OCI-LY7 (cell line): ENCODE measurements at regions not wholly inside any gene's neighbourhood (a gene's known extent, or its start where the extent isn't known, plus 50 kb on each side); places are given as distances from the start of the nearest gene placed in this dataset.

Source experiments
- BruUV-seq: library from RNA; stranded (reverse); fragments of 400-500 nt; replicated peaks from 2 replicates; lab custom pipeline; 2021; lab: Mats Ljungman, UMichigan
- CTCF ChIA-PET: fragments of 300-600 bp; sonication (Branson Sonifier 250); formaldehyde crosslinking; loops from one replicate; lab custom pipeline; 2022; ENCODE audit warnings: antibody characterized with exemption; ENCODE audit not compliant: unreplicated experiment; lab: Charles Lee
- POLR2A ChIA-PET: fragments of 300-600 bp; sonication (Branson Sonifier 250); formaldehyde crosslinking; loops from one replicate; lab custom pipeline; 2022; ENCODE audit warnings: antibody characterized with exemption; lab: Charles Lee
- DNase-seq: peaks from one replicate; pipeline ENCODE4 v3.0.0-alpha.2; 2015; ENCODE audit warnings: low spot score
- H2AFZ ChIP-seq: fragments of 200-600 bp; sonication (generic), shearing (Covaris generic); 2 replicates; pipeline ENCODE4 v1.6.1; 2014; ENCODE audit warnings: mild to moderate bottlenecking, antibody characterized with exemption, low read length, moderate library complexity
- H3K27ac ChIP-seq: fragments of 200-600 bp; sonication (generic); 2 replicates; pipeline ENCODE4 v1.5.1; 2014; ENCODE audit warnings: mixed run types, low read depth, mild to moderate bottlenecking, moderate library complexity, low read length, inconsistent platforms; ENCODE audit not compliant: poor library complexity, severe bottlenecking
- H3K36me3 ChIP-seq: fragments of 200-600 bp; sonication (generic); 2 replicates; pipeline ENCODE4 v1.6.1; 2014; ENCODE audit warnings: mild to moderate bottlenecking, antibody characterized with exemption, low read length, moderate library complexity, mixed read lengths; ENCODE audit not compliant: insufficient read depth
- H3K4me1 ChIP-seq: fragments of 200-600 bp; sonication (generic); 2 replicates; pipeline ENCODE4 v1.5.1; 2014; ENCODE audit warnings: mild to moderate bottlenecking, low read length; ENCODE audit not compliant: insufficient read depth, poor library complexity, severe bottlenecking
- H3K4me2 ChIP-seq: fragments of 200-600 bp; sonication (generic); 2 replicates; pipeline ENCODE4 v1.6.1; 2014; ENCODE audit warnings: mild to moderate bottlenecking, low read length
- H3K4me3 ChIP-seq: fragments of 200-600 bp; sonication (generic); 2 replicates; pipeline ENCODE4 v1.5.1; 2014; ENCODE audit warnings: mild to moderate bottlenecking, low read depth, low read length; ENCODE audit not compliant: poor library complexity, severe bottlenecking
- H3K79me2 ChIP-seq: fragments of 200-600 bp; sonication (generic); 2 replicates; pipeline ENCODE4 v1.6.1; 2016; ENCODE audit warnings: low read depth, mild to moderate bottlenecking, low read length, moderate library complexity, mixed read lengths; ENCODE audit not compliant: insufficient read depth
- H3K9me2 ChIP-seq: fragments of 200-600 bp; sonication (generic); 2 replicates; pipeline ENCODE4 v1.6.1; 2016; ENCODE audit warnings: mild to moderate bottlenecking, low read length, mixed read lengths; ENCODE audit not compliant: insufficient read depth
- H3K9me3 ChIP-seq: fragments of 200-600 bp; sonication (generic); 2 replicates; pipeline ENCODE4 v1.6.1; 2014; ENCODE audit warnings: mild to moderate bottlenecking, mixed run types, low read length, mixed read lengths
- H4K20me1 ChIP-seq: fragments of 200-600 bp; sonication (generic); 2 replicates; pipeline ENCODE4 v1.6.1; 2014; ENCODE audit warnings: mild to moderate bottlenecking, antibody characterized with exemption, low read length, moderate library complexity, mixed read lengths; ENCODE audit not compliant: insufficient read depth
- EZH2phosphoT487 ChIP-seq: fragments of 200-600 bp; sonication (generic); IDR thresholded peaks from 2 replicates; pipeline ENCODE4 v1.6.1; 2018; ENCODE audit warnings: low read depth, borderline replicate concordance, mild to moderate bottlenecking, mixed run types, antibody characterized with exemption, low read length, moderate library complexity, mixed read lengths
- intact Hi-C: fragments of 100-400 bp; cut with micrococcal nuclease; formaldehyde crosslinking; loops from one replicate; pipeline ENCODE4 v1.10.0; 2022; ENCODE audit not compliant: unreplicated experiment
- TF ChIP-seq, protein P1 (sequence below): fragments of 200-600 bp; sonication (generic); conservative IDR thresholded peaks from 2 replicates; pipeline ENCODE4 v1.5.1; 2014; ENCODE audit warnings: mild to moderate bottlenecking, antibody characterized with exemption, low read length, moderate library complexity, mixed read lengths

DNA sequence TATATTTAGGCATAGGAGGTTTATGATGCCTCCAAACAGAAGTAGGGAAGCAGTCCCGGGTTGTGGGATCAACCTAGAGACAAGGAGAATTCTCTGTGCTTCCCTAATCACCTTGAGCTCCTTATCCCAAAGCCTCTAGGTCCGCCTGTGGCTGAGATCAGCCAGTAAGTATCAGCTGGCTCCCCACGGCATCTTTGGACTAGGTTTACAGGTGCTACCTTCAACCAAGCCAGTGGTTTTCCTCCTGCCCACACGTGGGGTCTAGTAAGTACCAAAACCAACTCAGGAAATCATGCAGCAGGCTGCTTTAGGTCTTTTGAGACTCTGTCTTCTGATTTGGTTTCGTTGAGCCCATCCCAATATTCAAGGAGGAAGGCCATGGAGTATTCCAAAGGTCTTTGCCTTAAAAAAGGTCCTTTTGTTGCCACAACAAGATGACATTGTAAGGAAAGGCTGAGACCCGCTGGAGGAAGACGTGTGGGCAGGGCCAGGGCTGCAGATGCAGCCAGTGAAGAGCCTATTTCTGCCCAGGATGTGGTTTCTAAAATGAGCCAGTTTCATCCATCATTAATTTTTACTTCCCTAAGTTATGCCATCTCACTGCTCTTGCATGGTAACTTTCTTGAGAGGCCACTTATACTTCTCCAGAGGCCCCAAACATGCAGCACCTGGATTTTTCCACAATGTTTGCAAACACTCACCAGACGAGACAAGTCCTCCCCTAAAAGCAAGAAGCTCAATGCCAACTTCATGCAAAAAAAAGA lies 248.7 kb downstream of the RNF152 start:
- intact Hi-C loops, result no loop called here
- DNase-seq, result peak; percentile 7
- Histone ChIP-seq H3K9me3 (no peaks in the 10 kb centered on the region), H3K27ac (no peak overlapping the region), H4K20me1 (no peaks in the 10 kb centered on the region), H3K9me2 (no peaks in the 10 kb centered on the region), H3K4me3 (no peak overlapping the region), H3K36me3 (no peaks in the 10 kb centered on the region), H3K79me2 (no peaks in the 10 kb centered on the region), H3K4me2 (peak overlapping the region; percentile 36), H2AFZ (peak overlapping the region; percentile 19; the same call in 1 of the 2 replicates), H3K4me1 (peaks cover 14% of the 10 kb centered on the region)
- POLR2A ChIA-PET, result interaction anchor here (0.8 kb wide), 1 partner anchor 40 kb away, joined by 3 read pairs; no protein-coding TSS in a partner anchor
- BruUV-seq, result no TSS peak
- TF ChIP-seq EZH2phosphoT487, result no peak
- TF ChIP-seq, protein P1, sequence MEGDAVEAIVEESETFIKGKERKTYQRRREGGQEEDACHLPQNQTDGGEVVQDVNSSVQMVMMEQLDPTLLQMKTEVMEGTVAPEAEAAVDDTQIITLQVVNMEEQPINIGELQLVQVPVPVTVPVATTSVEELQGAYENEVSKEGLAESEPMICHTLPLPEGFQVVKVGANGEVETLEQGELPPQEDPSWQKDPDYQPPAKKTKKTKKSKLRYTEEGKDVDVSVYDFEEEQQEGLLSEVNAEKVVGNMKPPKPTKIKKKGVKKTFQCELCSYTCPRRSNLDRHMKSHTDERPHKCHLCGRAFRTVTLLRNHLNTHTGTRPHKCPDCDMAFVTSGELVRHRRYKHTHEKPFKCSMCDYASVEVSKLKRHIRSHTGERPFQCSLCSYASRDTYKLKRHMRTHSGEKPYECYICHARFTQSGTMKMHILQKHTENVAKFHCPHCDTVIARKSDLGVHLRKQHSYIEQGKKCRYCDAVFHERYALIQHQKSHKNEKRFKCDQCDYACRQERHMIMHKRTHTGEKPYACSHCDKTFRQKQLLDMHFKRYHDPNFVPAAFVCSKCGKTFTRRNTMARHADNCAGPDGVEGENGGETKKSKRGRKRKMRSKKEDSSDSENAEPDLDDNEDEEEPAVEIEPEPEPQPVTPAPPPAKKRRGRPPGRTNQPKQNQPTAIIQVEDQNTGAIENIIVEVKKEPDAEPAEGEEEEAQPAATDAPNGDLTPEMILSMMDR, result no peak
- CTCF ChIA-PET, result no interaction called here

GRCh38 chr18:61639886-61640285 lies 252.9 kb downstream of the RNF152 start:
- Histone ChIP-seq H3K4me1 (peaks cover 14% of the 10 kb centered on the region), H3K9me3 (no peaks in the 10 kb centered on the region), H2AFZ (no peak overlapping the region), H3K79me2 (no peaks in the 10 kb centered on the region), H3K36me3 (no peaks in the 10 kb centered on the region), H3K4me2 (no peak overlapping the region), H3K27ac (no peak overlapping the region), H4K20me1 (no peaks in the 10 kb centered on the region), H3K4me3 (no peak overlapping the region), H3K9me2 (no peaks in the 10 kb centered on the region)
- CTCF ChIA-PET, result no interaction called here
- no peak for DNase-seq
- TF ChIP-seq EZH2phosphoT487, result no peak
- TF ChIP-seq, protein P1, result no peak
- POLR2A ChIA-PET, result interaction anchor here (0.6 kb wide), 1 partner anchor 382 kb away, joined by 3 read pairs; no protein-coding TSS in a partner anchor
- no TSS peak for BruUV-seq
- intact Hi-C loops, result loop anchor here (10.0 kb wide), 1 partner anchor 265 kb away; no protein-coding TSS in a partner anchor
